ENCODE measurements at regions not wholly inside any gene's neighbourhood (a gene's known extent, or its start where the extent isn't known, plus 50 kb on each side); places are given as distances from the start of the nearest gene placed in this dataset.

DNA sequence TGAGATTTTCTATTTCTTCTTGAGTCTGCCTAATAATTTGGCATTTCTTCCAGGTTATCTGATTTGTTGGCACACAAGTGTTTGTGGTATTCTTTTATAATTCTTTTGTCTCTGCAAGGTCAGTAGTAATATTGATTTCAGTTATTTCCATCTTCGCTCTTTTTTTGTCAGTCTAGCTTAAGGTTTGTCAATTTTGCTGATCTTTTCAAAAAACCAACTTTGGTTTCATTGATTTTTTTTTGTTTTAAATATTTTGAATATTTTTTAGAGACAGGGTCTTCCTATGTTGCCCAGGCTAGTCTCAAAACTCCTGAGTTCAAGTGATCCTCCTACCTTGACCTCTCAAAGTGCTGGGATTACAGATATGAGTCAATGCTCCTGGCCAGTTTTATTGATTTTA lies 162.8 kb downstream of the BARX1 start:
- TF ChIP-seq, protein P1, sequence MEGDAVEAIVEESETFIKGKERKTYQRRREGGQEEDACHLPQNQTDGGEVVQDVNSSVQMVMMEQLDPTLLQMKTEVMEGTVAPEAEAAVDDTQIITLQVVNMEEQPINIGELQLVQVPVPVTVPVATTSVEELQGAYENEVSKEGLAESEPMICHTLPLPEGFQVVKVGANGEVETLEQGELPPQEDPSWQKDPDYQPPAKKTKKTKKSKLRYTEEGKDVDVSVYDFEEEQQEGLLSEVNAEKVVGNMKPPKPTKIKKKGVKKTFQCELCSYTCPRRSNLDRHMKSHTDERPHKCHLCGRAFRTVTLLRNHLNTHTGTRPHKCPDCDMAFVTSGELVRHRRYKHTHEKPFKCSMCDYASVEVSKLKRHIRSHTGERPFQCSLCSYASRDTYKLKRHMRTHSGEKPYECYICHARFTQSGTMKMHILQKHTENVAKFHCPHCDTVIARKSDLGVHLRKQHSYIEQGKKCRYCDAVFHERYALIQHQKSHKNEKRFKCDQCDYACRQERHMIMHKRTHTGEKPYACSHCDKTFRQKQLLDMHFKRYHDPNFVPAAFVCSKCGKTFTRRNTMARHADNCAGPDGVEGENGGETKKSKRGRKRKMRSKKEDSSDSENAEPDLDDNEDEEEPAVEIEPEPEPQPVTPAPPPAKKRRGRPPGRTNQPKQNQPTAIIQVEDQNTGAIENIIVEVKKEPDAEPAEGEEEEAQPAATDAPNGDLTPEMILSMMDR (IDR thresholded peaks at IDR 0.05), result no peak
- TF ChIP-seq POLR2A (IDR thresholded peaks at IDR 0.05), result no peak

Measured in gastroesophageal sphincter (tissue), 3 donors.